Body of pancreas (tissue), 4 donors: ENCODE measurements at regions not wholly inside any gene's neighbourhood (a gene's known extent, or its start where the extent isn't known, plus 50 kb on each side); places are given as distances from the start of the nearest gene placed in this dataset.

Experiments used
- POLR2A ChIP-seq, 3 donors: fragments of 450-650 bp; IDR thresholded peaks; one replicate each; pipeline ENCODE4 v1.6.1; 2016; ENCODE audit warnings: antibody characterized with exemption in 3 of 3, mild to moderate bottlenecking in 2 of 3
- TF ChIP-seq, protein P1 (sequence below), 7 experiments: fragments of 450-650 bp in 4 of 7; fragments of 200-600 bp in 3 of 7; sonication (generic) in 3 of 7; IDR thresholded peaks; one replicate each; pipeline ENCODE4 v1.5.1; 2016 to 2019; ENCODE audit warnings: antibody characterized with exemption in 7 of 7

DNA sequence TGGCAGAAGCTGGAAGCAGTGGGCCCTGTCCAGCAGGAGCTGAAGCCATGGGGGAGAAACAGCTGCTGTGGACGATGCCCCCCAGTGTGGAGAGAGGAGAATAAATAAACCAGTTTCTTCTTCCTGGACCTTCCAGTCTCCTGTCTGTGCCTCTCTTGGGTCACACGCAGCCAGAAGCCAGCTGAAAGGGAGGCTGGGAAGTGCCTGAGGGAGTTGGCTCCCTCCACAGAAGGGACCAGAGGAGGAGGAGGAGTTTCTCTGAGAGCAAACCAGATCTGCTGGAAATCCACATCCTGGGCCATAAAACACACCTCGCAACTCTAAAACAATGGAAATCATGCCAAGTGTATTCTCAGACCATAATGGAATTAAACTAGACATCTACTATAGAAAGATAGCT is 577.0 kb downstream of the CDH26 start:
- TF ChIP-seq, protein P1, sequence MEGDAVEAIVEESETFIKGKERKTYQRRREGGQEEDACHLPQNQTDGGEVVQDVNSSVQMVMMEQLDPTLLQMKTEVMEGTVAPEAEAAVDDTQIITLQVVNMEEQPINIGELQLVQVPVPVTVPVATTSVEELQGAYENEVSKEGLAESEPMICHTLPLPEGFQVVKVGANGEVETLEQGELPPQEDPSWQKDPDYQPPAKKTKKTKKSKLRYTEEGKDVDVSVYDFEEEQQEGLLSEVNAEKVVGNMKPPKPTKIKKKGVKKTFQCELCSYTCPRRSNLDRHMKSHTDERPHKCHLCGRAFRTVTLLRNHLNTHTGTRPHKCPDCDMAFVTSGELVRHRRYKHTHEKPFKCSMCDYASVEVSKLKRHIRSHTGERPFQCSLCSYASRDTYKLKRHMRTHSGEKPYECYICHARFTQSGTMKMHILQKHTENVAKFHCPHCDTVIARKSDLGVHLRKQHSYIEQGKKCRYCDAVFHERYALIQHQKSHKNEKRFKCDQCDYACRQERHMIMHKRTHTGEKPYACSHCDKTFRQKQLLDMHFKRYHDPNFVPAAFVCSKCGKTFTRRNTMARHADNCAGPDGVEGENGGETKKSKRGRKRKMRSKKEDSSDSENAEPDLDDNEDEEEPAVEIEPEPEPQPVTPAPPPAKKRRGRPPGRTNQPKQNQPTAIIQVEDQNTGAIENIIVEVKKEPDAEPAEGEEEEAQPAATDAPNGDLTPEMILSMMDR (IDR thresholded peaks at IDR 0.05): no peak
- no peak for TF ChIP-seq POLR2A (IDR thresholded peaks at IDR 0.05)
